GM23338 (cell line): ENCODE measurements at regions not wholly inside any gene's neighbourhood (a gene's known extent, or its start where the extent isn't known, plus 50 kb on each side); places are given as distances from the start of the nearest gene placed in this dataset.

Source experiments
- ATAC-seq: fragments of 200-7000 bp; cut with Tn5 transposase; 3 replicates; pipeline ENCODE4 v1.9.1; 2020
- DNase-seq: peaks from one replicate; pipeline ENCODE4 v3.0.0-alpha.2; 2015; ENCODE audit warnings: low spot score
- H2AFZ ChIP-seq: fragments of 200-600 bp; sonication (generic); 2 replicates; pipeline ENCODE4 v1.8.0; 2016; ENCODE audit warnings: antibody characterized with exemption, mild to moderate bottlenecking, moderate library complexity
- H3F3A ChIP-seq: fragments of 200-600 bp; sonication (generic); replicated peaks from 2 replicates; pipeline ENCODE4 v1.8.0; 2017; ENCODE audit warnings: antibody characterized with exemption, mixed run types, low read depth
- H3K27ac ChIP-seq: fragments of 200-600 bp; sonication (generic); 2 replicates; pipeline ENCODE4 v1.6.1; 2016; ENCODE audit warnings: low read depth
- H3K27me3 ChIP-seq: fragments of 200-600 bp; sonication (generic); 2 replicates; pipeline ENCODE4 v1.8.0; 2016; ENCODE audit warnings: mild to moderate bottlenecking, mixed run types, moderate library complexity; ENCODE audit not compliant: insufficient read depth
- H3K36me3 ChIP-seq: fragments of 200-600 bp; sonication (generic); 2 replicates; pipeline ENCODE4 v1.8.0; 2016; ENCODE audit warnings: mild to moderate bottlenecking; ENCODE audit not compliant: insufficient read depth
- H3K4me1 ChIP-seq: fragments of 200-600 bp; sonication (generic); 2 replicates; pipeline ENCODE4 v1.8.0; 2016; ENCODE audit warnings: mild to moderate bottlenecking, moderate library complexity; ENCODE audit not compliant: insufficient read depth
- H3K4me2 ChIP-seq: fragments of 200-600 bp; sonication (generic); 2 replicates; pipeline ENCODE4 v1.7.1; 2017; ENCODE audit warnings: mixed run types
- H3K4me3 ChIP-seq: fragments of 200-600 bp; sonication (generic); 2 replicates; pipeline ENCODE4 v1.6.1; 2016; ENCODE audit warnings: mixed run types
- H3K79me2 ChIP-seq: fragments of 200-600 bp; sonication (generic); replicated peaks from 2 replicates; pipeline ENCODE4 v1.8.0; 2017; ENCODE audit warnings: mild to moderate bottlenecking; ENCODE audit not compliant: insufficient read depth
- H3K9me2 ChIP-seq: fragments of 200-600 bp; sonication (generic); 2 replicates; pipeline ENCODE4 v1.8.0; 2017; ENCODE audit not compliant: insufficient read depth
- H4K20me1 ChIP-seq: fragments of 200-600 bp; sonication (generic); replicated peaks from 2 replicates; pipeline ENCODE4 v1.8.0; 2017; ENCODE audit warnings: mild to moderate bottlenecking; ENCODE audit not compliant: insufficient read depth
- H3K27ac Mint-ChIP-seq: 2 replicates; pipeline ENCODE4 v1.8.0; 2020; ENCODE audit warnings: inconsistent platforms, mild to moderate bottlenecking, moderate library complexity, mixed read lengths
- H3K27me3 Mint-ChIP-seq: 3 replicates; pipeline ENCODE4 v1.8.0; 2022; ENCODE audit warnings: low read depth, mild to moderate bottlenecking, moderate library complexity, mixed read lengths, inconsistent platforms; ENCODE audit not compliant: insufficient read depth, poor library complexity
- H3K36me3 Mint-ChIP-seq: 3 replicates; pipeline ENCODE4 v1.8.0; 2021; ENCODE audit warnings: low read depth, mild to moderate bottlenecking, inconsistent platforms, moderate library complexity, mixed read lengths
- H3K4me1 Mint-ChIP-seq: 3 replicates; pipeline ENCODE4 v1.8.0; 2020; ENCODE audit warnings: mild to moderate bottlenecking, inconsistent platforms, mixed read lengths
- H3K4me3 Mint-ChIP-seq: 3 replicates; pipeline ENCODE4 v1.8.0; 2021; ENCODE audit warnings: moderate library complexity, mild to moderate bottlenecking, inconsistent platforms, mixed read lengths
- H3K9me3 Mint-ChIP-seq: 3 replicates; pipeline ENCODE4 v1.8.0; 2020; ENCODE audit warnings: moderate library complexity, mild to moderate bottlenecking, inconsistent platforms, mixed read lengths
- CREB1 ChIP-seq: fragments of 250-450 bp; sonication (Bioruptor Pico); IDR thresholded peaks from 2 replicates; pipeline ENCODE4 v1.5.0; 2020; ENCODE audit warnings: low read depth, mild to moderate bottlenecking, moderate library complexity
- ETS1 ChIP-seq: IDR thresholded peaks from 2 replicates; pipeline ENCODE4 v1.6.1; 2016; ENCODE audit warnings: antibody characterized with exemption
- EZH2 ChIP-seq: fragments of 200-600 bp; sonication (generic); IDR thresholded peaks from one replicate; pipeline ENCODE4 v1.8.0; 2017; ENCODE audit warnings: antibody characterized with exemption, mild to moderate bottlenecking, low read depth; ENCODE audit not compliant: unreplicated experiment
- EZH2phosphoT487 ChIP-seq: fragments of 200-600 bp; sonication (generic); IDR thresholded peaks from one replicate; pipeline ENCODE4 v1.8.1; 2018; ENCODE audit warnings: antibody characterized with exemption; ENCODE audit not compliant: unreplicated experiment
- JUNB ChIP-seq: IDR thresholded peaks from one replicate; pipeline ENCODE4 v1.6.1; 2016; ENCODE audit warnings: antibody characterized with exemption; ENCODE audit not compliant: unreplicated experiment
- NANOG ChIP-seq: IDR thresholded peaks from 2 replicates; pipeline ENCODE4 v1.6.1; 2016; ENCODE audit warnings: antibody characterized with exemption, borderline replicate concordance
- POLR2AphosphoS5 ChIP-seq: IDR thresholded peaks from 2 replicates; pipeline ENCODE4 v1.6.1; 2016; ENCODE audit warnings: antibody characterized with exemption, low read depth
- STAT1 ChIP-seq: IDR thresholded peaks from one replicate; pipeline ENCODE4 v1.6.1; 2016; ENCODE audit warnings: antibody characterized with exemption; ENCODE audit not compliant: unreplicated experiment
- ZNF114 ChIP-seq: fragments of 250-450 bp; sonication (Bioruptor Pico); IDR thresholded peaks from 2 replicates; pipeline ENCODE4 v1.5.0; 2020; ENCODE audit warnings: mild to moderate bottlenecking, moderate library complexity
- ZNF331 ChIP-seq: fragments of 250-450 bp; sonication (Bioruptor Pico); IDR thresholded peaks from 2 replicates; pipeline ENCODE4 v1.5.0; 2020; ENCODE audit warnings: low read depth, mild to moderate bottlenecking, moderate library complexity
- TF ChIP-seq, protein P1 (sequence below): IDR thresholded peaks from one replicate; pipeline ENCODE4 v1.6.1; 2018; ENCODE audit warnings: antibody characterized with exemption; ENCODE audit not compliant: unreplicated experiment
- TF ChIP-seq, protein P2 (sequence below), 2 experiments: fragments of 200-600 bp in 1 of 2; sonication (generic) in 1 of 2; conservative IDR thresholded peaks; 2 replicates each; pipeline versions ENCODE4 v1.5.1 to v1.6.1; 2016 to 2017; ENCODE audit warnings: antibody characterized with exemption in 2 of 2, low read depth in 2 of 2, mild to moderate bottlenecking in 2 of 2, moderate library complexity in 1 of 2

GRCh38 chr1:83756984-83757717 is 241.8 kb downstream of the TTLL7 start:
- ATAC-seq (no peak), DNase-seq (no peak)
- Histone ChIP-seq H3K36me3 (no peaks in the 10 kb centered on the region), H3K9me2 (peaks cover 10% of the 10 kb centered on the region; the same call in 1 of the 2 replicates), H3K4me1 (no peaks in the 10 kb centered on the region), H3F3A (no peaks in the 10 kb centered on the region), H2AFZ (no peak overlapping the region), H4K20me1 (no peaks in the 10 kb centered on the region), H3K27me3 (no peaks in the 10 kb centered on the region), H3K79me2 (no peaks in the 10 kb centered on the region), H3K4me2 (no peak overlapping the region), H3K4me3 (no peak overlapping the region), H3K27ac (no peak overlapping the region)
- TF ChIP-seq EZH2 (no peak), POLR2AphosphoS5 (no peak), ZNF114 (CRISPR knock-in tag) (no peak), ZNF331 (CRISPR knock-in tag) (no peak), JUNB (no peak), EZH2phosphoT487 (no peak), NANOG (no peak), ETS1 (no peak), STAT1 (no peak), CREB1 (no peak)
- TF ChIP-seq, protein P1, sequence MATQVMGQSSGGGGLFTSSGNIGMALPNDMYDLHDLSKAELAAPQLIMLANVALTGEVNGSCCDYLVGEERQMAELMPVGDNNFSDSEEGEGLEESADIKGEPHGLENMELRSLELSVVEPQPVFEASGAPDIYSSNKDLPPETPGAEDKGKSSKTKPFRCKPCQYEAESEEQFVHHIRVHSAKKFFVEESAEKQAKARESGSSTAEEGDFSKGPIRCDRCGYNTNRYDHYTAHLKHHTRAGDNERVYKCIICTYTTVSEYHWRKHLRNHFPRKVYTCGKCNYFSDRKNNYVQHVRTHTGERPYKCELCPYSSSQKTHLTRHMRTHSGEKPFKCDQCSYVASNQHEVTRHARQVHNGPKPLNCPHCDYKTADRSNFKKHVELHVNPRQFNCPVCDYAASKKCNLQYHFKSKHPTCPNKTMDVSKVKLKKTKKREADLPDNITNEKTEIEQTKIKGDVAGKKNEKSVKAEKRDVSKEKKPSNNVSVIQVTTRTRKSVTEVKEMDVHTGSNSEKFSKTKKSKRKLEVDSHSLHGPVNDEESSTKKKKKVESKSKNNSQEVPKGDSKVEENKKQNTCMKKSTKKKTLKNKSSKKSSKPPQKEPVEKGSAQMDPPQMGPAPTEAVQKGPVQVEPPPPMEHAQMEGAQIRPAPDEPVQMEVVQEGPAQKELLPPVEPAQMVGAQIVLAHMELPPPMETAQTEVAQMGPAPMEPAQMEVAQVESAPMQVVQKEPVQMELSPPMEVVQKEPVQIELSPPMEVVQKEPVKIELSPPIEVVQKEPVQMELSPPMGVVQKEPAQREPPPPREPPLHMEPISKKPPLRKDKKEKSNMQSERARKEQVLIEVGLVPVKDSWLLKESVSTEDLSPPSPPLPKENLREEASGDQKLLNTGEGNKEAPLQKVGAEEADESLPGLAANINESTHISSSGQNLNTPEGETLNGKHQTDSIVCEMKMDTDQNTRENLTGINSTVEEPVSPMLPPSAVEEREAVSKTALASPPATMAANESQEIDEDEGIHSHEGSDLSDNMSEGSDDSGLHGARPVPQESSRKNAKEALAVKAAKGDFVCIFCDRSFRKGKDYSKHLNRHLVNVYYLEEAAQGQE = no peak
- TF ChIP-seq, protein P2, sequence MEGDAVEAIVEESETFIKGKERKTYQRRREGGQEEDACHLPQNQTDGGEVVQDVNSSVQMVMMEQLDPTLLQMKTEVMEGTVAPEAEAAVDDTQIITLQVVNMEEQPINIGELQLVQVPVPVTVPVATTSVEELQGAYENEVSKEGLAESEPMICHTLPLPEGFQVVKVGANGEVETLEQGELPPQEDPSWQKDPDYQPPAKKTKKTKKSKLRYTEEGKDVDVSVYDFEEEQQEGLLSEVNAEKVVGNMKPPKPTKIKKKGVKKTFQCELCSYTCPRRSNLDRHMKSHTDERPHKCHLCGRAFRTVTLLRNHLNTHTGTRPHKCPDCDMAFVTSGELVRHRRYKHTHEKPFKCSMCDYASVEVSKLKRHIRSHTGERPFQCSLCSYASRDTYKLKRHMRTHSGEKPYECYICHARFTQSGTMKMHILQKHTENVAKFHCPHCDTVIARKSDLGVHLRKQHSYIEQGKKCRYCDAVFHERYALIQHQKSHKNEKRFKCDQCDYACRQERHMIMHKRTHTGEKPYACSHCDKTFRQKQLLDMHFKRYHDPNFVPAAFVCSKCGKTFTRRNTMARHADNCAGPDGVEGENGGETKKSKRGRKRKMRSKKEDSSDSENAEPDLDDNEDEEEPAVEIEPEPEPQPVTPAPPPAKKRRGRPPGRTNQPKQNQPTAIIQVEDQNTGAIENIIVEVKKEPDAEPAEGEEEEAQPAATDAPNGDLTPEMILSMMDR (conservative IDR thresholded peaks at IDR 0.05; ENCODE audit: low read depth in 2 of 2) = no peak
- no peaks in the 10 kb centered on the region for H3K27me3 Mint-ChIP-seq
- no peaks in the 10 kb centered on the region for H3K9me3 Mint-ChIP-seq
- H3K4me3 Mint-ChIP-seq = no peak overlapping the region
- peaks cover 9% of the 10 kb centered on the region; the same call in 2 of the 3 replicates for H3K4me1 Mint-ChIP-seq
- H3K36me3 Mint-ChIP-seq = no peaks in the 10 kb centered on the region
- no peak overlapping the region for H3K27ac Mint-ChIP-seq
